ENCODE measurements at regions not wholly inside any gene's neighbourhood (a gene's known extent, or its start where the extent isn't known, plus 50 kb on each side); places are given as distances from the start of the nearest gene placed in this dataset.

DNA sequence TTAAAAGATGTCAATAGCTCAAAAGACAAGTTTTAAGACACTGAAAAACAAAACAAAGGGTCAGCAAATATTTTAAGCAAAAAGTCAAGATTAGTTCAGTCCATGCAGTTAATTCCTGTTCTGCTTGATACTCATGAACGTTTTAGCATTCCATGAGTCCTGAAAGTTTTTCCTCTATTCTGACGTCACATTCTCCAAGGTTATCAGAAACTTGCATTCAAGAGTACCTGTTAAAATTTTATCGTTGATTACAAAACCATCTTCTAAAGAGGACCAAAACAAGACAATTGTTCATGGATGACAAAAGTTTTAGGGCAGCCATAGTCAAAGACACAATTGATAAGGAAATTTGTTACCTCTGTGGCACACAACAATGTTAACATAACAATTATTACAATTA, 52.5 kb upstream of the VOPP1 start:
- no peak for DNase-seq

DNA sequence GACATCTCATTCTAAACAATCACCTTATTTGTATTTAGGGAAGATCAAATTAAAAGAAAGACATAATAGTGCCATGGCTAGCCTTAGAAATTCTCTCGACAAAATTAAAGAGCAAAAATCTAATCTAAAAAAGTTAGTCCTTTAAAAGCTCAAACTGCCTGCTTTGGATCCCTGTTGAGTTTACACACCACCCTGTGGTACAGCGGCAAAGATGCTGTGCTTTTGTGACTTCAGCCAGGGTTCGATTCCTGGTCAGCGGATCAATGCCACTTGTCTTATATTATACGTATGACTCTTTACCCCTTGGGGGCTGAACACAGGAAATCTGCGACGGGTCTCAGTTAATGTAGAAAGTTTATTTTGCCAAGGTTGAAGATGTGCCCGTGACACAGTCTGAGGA, 51.3 kb upstream of the VOPP1 start:
- DNase-seq, result no peak

DNA sequence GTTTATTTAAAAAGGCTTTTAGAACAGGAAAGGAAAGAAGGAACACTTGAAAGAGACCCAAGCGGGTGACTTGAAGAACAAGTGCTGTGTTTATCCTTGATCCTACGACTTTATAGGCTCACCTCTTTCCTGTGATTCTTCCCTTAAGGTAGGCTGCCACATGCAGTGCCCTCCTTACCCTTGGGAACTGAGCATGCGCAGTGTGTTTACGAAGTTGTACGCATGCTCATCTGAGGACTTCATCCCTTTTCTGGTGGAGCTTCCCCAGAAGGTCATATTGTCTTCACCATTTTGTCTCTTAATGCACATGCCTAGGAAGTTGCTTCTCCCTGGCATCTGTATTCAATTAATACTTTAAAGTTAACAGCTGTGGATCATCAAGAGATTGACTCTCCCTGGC, 49.9 kb upstream of the VOPP1 start:
- no peak for DNase-seq

All from NCI-H1417 (cell line).